T-cell (primary cell): ENCODE measurements at regions not wholly inside any gene's neighbourhood (a gene's known extent, or its start where the extent isn't known, plus 50 kb on each side); places are given as distances from the start of the nearest gene placed in this dataset.

Experiments used
- ATAC-seq, 4 experiments: fragments of 200-7000 bp in 3 of 4; fragments of 150-1000 bp in 1 of 4; cut with Tn5 transposase; replicated peaks in 1 of 4; 1 replicate in 3 of 4; 2 replicates in 1 of 4; pipeline ENCODE4 v1.10.0; 2021; ENCODE audit warnings: moderate library complexity in 3 of 4, mild to moderate bottlenecking in 2 of 4, moderate number of reproducible peaks in 1 of 4
- CTCF ChIA-PET, 2 donors: fragments of 300-600 bp; sonication (Branson Sonifier 250); formaldehyde crosslinking; loops; one replicate each; lab custom pipeline; 2022; ENCODE audit warnings: antibody characterized with exemption in 2 of 2; lab: Charles Lee
- POLR2A ChIA-PET, 2 donors: fragments of 300-600 bp; sonication (Branson Sonifier 250); formaldehyde crosslinking; loops; one replicate each; lab custom pipeline; 2022; ENCODE audit warnings: antibody characterized with exemption in 2 of 2; lab: Charles Lee
- DNase-seq, 35 experiments: peaks; one replicate each; pipeline versions ENCODE4 v3.0.0 to v3.0.0-alpha.2; 2013 to 2023
- H3K27ac ChIP-seq: one replicate; pipeline ENCODE4 v1.5.1; 2013; ENCODE audit warnings: low read length
- H3K27me3 ChIP-seq, 2 experiments: replicated peaks in 1 of 2; 1 replicate in 1 of 2; 2 replicates in 1 of 2; pipeline versions ENCODE4 v1.6.1 to v1.7.0; 2013; ENCODE audit warnings: low read length in 1 of 2, mixed read lengths in 1 of 2; ENCODE audit not compliant: control insufficient read depth in 2 of 2, insufficient read depth in 2 of 2; ENCODE audit errors: extremely low read depth in 1 of 2
- H3K36me3 ChIP-seq, 2 donors: 1 replicate in 1 of 2; 2 replicates in 1 of 2; pipeline versions ENCODE4 v1.6.1 to v1.7.0; 2013; ENCODE audit warnings: low read length in 1 of 2; ENCODE audit not compliant: control insufficient read depth in 2 of 2, insufficient read depth in 1 of 2; ENCODE audit errors: extremely low read depth in 1 of 2
- H3K4me1 ChIP-seq, 2 experiments: 1 replicate in 1 of 2; 2 replicates in 1 of 2; pipeline versions ENCODE4 v1.6.1 to v1.7.0; 2013; ENCODE audit warnings: low read length in 2 of 2, mixed read lengths in 1 of 2; ENCODE audit not compliant: insufficient read depth in 2 of 2, control insufficient read depth in 1 of 2; ENCODE audit errors: extremely low read depth in 1 of 2
- H3K4me3 ChIP-seq, 2 donors: 1 replicate in 1 of 2; 2 replicates in 1 of 2; pipeline versions ENCODE4 v1.5.1 to v1.7.0; 2013; ENCODE audit warnings: mild to moderate bottlenecking in 2 of 2, low read length in 1 of 2, moderate library complexity in 1 of 2; ENCODE audit not compliant: control insufficient read depth in 1 of 2; ENCODE audit errors: extremely low read depth in 1 of 2
- H3K9me3 ChIP-seq: 2 replicates; pipeline ENCODE4 v1.7.0; 2013
- H3K27ac Mint-ChIP-seq, 2 donors: one replicate each; pipeline ENCODE4 v1.8.0; 2020 to 2021; ENCODE audit warnings: mild to moderate bottlenecking in 2 of 2, mixed read lengths in 2 of 2
- H3K27me3 Mint-ChIP-seq, 2 donors: one replicate each; pipeline ENCODE4 v1.8.0; 2021 to 2022; ENCODE audit warnings: mixed read lengths in 2 of 2
- H3K36me3 Mint-ChIP-seq: one replicate; pipeline ENCODE4 v1.8.0; 2021; ENCODE audit warnings: mixed read lengths
- H3K4me1 Mint-ChIP-seq, 3 donors: one replicate each; pipeline ENCODE4 v1.8.0; 2020 to 2022; ENCODE audit warnings: mixed read lengths in 3 of 3, mild to moderate bottlenecking in 1 of 3
- H3K4me3 Mint-ChIP-seq, 3 donors: one replicate each; pipeline ENCODE4 v1.8.0; 2020 to 2022; ENCODE audit warnings: mild to moderate bottlenecking in 3 of 3, mixed read lengths in 3 of 3, moderate library complexity in 3 of 3
- H3K9me3 Mint-ChIP-seq, 3 donors: one replicate each; pipeline ENCODE4 v1.8.0; 2020 to 2022; ENCODE audit warnings: mixed read lengths in 3 of 3
- WGBS: methylation state at CpG from one replicate; pipeline ENCODE4 v1.1.5; 2013; ENCODE audit warnings: missing lambda C conversion rate; ENCODE audit not compliant: insufficient coverage; 5-methylcytosine and 5-hydroxymethylcytosine counted together

- no CpG with 5 or more reads among the region's 4 CpGs for WGBS
- Histone ChIP-seq H3K27ac (peak overlapping the region; percentile 52), H3K4me1 (peaks cover 38 to 48% of the 10 kb centered on the region in 2 experiments), H3K9me3 (no peaks in the 10 kb centered on the region), H3K27me3 (no peaks in the 10 kb centered on the region), H3K36me3 (no peaks in the 10 kb centered on the region), H3K4me3 (no peak overlapping the region)
- H3K27ac Mint-ChIP-seq = peak overlapping the region; percentile 43 to 81
- DNase-seq = peak in 33 of 35 experiments; percentile 14 to 72 (median 54)
- H3K4me1 Mint-ChIP-seq = peaks cover 58 to 69% (median 66%) of the 10 kb centered on the region in 3 donors
- H3K9me3 Mint-ChIP-seq = peaks cover 0 to 2% (median 0%) of the 10 kb centered on the region in 3 donors
- ATAC-seq = peak; percentile 81 to 96 (median 84)
- CTCF ChIA-PET = interaction anchor here (0.6 to 1.9 kb wide), 13 partner anchors 9 to 353 kb away, joined by 3 to 8 read pairs (median 4); no protein-coding TSS in a partner anchor
- peak overlapping the region; percentile 28 to 62 (median 31) for H3K4me3 Mint-ChIP-seq
- POLR2A ChIA-PET = interaction anchor here (0.5 to 1.2 kb wide), 13 partner anchors 9 to 988 kb away, joined by 3 to 9 read pairs (median 4); partner anchors contain the start of gene DYRK2 (in 1 of the 2)
- H3K27me3 Mint-ChIP-seq = no peaks in the 10 kb centered on the region
- no peaks in the 10 kb centered on the region for H3K36me3 Mint-ChIP-seq
Observed at GRCh38 chr12:67590149-67590790, 58.3 kb upstream of the DYRK2 start.

DNA sequence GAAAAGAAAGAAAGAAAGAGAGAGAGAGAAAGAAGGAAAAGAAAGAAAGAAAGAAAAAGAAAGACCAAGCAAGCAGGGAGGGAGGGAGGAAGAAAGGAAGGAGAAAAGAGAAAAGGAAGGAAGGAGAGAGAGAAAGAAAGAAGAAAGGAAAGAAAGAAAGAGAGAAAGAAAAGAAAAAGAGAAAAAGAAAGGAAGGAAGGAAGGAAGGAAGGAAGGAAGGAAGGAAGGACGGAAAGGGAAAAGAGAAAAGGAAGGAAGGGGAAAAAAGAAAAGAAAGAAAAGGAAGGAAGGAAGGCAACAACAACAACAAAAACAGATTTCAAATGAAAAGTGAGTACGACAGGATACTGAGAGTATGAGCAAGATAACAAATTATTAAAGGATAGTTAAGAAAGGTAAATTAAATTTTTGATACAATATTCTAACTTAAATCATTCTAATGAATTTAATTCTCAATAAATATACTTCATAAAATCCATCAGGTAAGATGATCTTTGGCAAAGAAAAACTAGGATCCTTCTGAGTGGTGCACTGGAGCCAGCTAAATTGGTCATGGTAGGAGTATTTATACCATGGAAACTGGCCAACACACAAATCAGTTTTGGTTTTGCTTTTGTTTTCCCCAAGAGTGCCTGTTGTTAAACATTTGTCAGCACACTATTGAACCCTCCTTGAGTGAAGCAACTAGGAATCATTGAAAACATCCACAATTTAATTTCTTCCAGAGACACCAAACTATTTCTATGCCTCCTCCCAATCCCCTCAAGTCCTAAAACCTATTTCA is 56.1 kb upstream of the DYRK2 start:
- Histone ChIP-seq H3K27me3 (no peaks in the 10 kb centered on the region), H3K4me1 (peaks cover 38 to 48% of the 10 kb centered on the region in 2 experiments), H3K9me3 (no peaks in the 10 kb centered on the region), H3K36me3 (no peaks in the 10 kb centered on the region), H3K4me3 (no peak overlapping the region), H3K27ac (peak overlapping the region; percentile 52)
- Mint-ChIP-seq H3K4me3 (peak overlapping the region; percentile 0 to 62 (median 28)), H3K9me3 (peaks cover 0 to 2% (median 2%) of the 10 kb centered on the region in 3 donors), H3K27ac (peak overlapping the region; percentile 89 to 91), H3K36me3 (peaks cover 2% of the 10 kb centered on the region), H3K27me3 (no peaks in the 10 kb centered on the region), H3K4me1 (peaks cover 56 to 69% (median 68%) of the 10 kb centered on the region in 3 donors)
- ATAC-seq = peak in 3 of 4 experiments; percentile 42 to 51 (median 43)
- WGBS = no CpG with 5 or more reads among the region's 2 CpGs
- peak in 1 of 35 experiments; percentile 55 for DNase-seq
- ChIA-PET POLR2A (interaction anchor here (0.6 to 0.7 kb wide), 3 partner anchors 82 to 569 kb away, joined by 6 to 9 read pairs (median 7); no protein-coding TSS in a partner anchor), CTCF (interaction anchor here in 1 of 2 donors (0.5 to 1.6 kb wide), 6 partner anchors 15 to 319 kb away, joined by 3 to 6 read pairs (median 4); no protein-coding TSS in a partner anchor)

- peak overlapping the region; percentile 87 to 88 for H3K27ac Mint-ChIP-seq
- DNase-seq (no peak), ATAC-seq (no peak)
- H3K9me3 Mint-ChIP-seq = peaks cover 0 to 8% (median 2%) of the 10 kb centered on the region in 3 donors
- Histone ChIP-seq H3K4me1 (peaks cover 38 to 48% of the 10 kb centered on the region in 2 experiments), H3K9me3 (no peaks in the 10 kb centered on the region), H3K36me3 (no peaks in the 10 kb centered on the region), H3K27me3 (no peaks in the 10 kb centered on the region), H3K27ac (peak overlapping the region; percentile 20), H3K4me3 (no peak overlapping the region)
- CTCF ChIA-PET = interaction anchor here in 1 of 2 donors (0.5 to 1.6 kb wide), 5 partner anchors 9 to 320 kb away, joined by 3 to 4 read pairs (median 3); no protein-coding TSS in a partner anchor
- POLR2A ChIA-PET = interaction anchor here (0.5 to 0.7 kb wide), 4 partner anchors 82 to 568 kb away, joined by 6 to 12 read pairs (median 8); no protein-coding TSS in a partner anchor
- peaks cover 6% of the 10 kb centered on the region for H3K36me3 Mint-ChIP-seq
- peak overlapping the region; percentile 0 to 62 (median 28) for H3K4me3 Mint-ChIP-seq
- no peaks in the 10 kb centered on the region for H3K27me3 Mint-ChIP-seq
- H3K4me1 Mint-ChIP-seq = peaks cover 56 to 70% (median 66%) of the 10 kb centered on the region in 3 donors
Observed at GRCh38 chr12:67593041-67593440, 55.5 kb upstream of the DYRK2 start.

DNA sequence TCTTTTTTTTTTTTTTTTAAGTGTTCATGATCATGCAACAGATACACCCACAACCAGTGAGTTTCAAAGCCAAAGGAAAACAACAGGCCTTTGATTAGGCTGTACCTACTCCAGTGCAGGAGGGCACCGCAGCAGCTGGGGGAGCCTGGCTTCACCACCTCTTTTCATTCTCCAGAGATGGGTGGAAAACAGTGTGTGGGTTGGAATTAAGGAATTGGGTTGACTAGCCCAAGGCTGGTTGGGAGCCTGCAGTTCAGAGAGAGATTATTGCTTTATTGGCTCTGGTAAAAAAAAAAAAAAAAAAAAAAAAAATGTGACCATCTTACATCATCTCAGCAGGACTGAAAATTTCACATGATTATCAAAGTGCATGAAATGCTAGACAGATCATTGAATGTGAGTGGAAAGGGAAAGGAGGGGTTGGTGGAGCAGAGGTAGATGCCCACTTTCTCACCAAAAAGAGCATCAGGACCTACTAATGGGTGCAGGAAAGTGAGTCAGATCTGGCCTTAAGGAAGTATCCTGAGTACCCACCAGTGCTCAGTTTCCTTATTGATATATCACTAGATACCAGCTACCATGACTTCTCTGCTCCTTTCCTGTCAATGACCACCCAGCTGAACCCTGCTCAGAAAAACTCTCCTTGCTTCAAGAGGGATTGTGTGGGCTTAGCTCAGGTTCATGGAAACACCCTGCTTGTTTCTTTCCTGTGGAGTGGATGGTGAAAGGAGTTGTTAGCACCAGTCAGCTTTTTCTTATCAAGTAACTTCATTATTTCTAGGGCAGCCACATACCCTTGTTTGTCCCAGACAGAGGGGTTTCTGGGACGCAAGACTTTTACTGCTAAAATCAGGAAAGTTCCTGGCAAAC is 54.8 kb upstream of the DYRK2 start:
- Mint-ChIP-seq H3K27ac (peak overlapping the region; percentile 61 to 87), H3K36me3 (peaks cover 10% of the 10 kb centered on the region), H3K9me3 (peaks cover 0 to 12% (median 4%) of the 10 kb centered on the region in 3 donors), H3K27me3 (no peaks in the 10 kb centered on the region), H3K4me3 (peak overlapping the region in 1 of 3 donors; percentile 62), H3K4me1 (peaks cover 56 to 66% (median 62%) of the 10 kb centered on the region in 3 donors)
- ChIA-PET POLR2A (interaction anchor here (0.5 to 0.7 kb wide), 3 partner anchors 83 to 175 kb away, joined by 7 to 12 read pairs (median 9); no protein-coding TSS in a partner anchor), CTCF (interaction anchor here (0.6 to 1.6 kb wide), 5 partner anchors 8 to 320 kb away, joined by 3 to 4 read pairs (median 3); no protein-coding TSS in a partner anchor)
- Histone ChIP-seq H3K9me3 (no peaks in the 10 kb centered on the region), H3K27ac (no peak overlapping the region), H3K36me3 (no peaks in the 10 kb centered on the region), H3K4me1 (peaks cover 38 to 48% of the 10 kb centered on the region in 2 experiments), H3K4me3 (no peak overlapping the region), H3K27me3 (no peaks in the 10 kb centered on the region)
- ATAC-seq (no peak), DNase-seq (peak in 2 of 35 experiments; percentile 9 to 10)
- WGBS = 100% methylated on average over 1 of the region's 2 CpGs

- H3K9me3 ChIP-seq = no peaks in the 10 kb centered on the region
- no peak for ATAC-seq
- Mint-ChIP-seq H3K4me3 (no peak overlapping the region), H3K4me1 (peaks cover 50 to 58% (median 53%) of the 10 kb centered on the region in 3 donors), H3K9me3 (peaks cover 5 to 23% (median 7%) of the 10 kb centered on the region in 3 donors), H3K36me3 (peaks cover 10% of the 10 kb centered on the region), H3K27ac (no peak overlapping the region), H3K27me3 (no peaks in the 10 kb centered on the region)
- POLR2A ChIA-PET = no interaction called here
- no peaks in the 10 kb centered on the region for H3K36me3 ChIP-seq
- H3K27ac ChIP-seq = no peak overlapping the region
- H3K4me1 ChIP-seq = peaks cover 29 to 39% of the 10 kb centered on the region in 2 experiments
- WGBS = no CpG with 5 or more reads among the region's 2 CpGs
- CTCF ChIA-PET = interaction anchor here (0.6 to 1.3 kb wide), 4 partner anchors 16 to 239 kb away, joined by 3 read pairs; no protein-coding TSS in a partner anchor
- no peak for DNase-seq
- H3K4me3 ChIP-seq = no peak overlapping the region
- H3K27me3 ChIP-seq = no peaks in the 10 kb centered on the region
Observed at GRCh38 chr12:67594888-67595287, 53.7 kb upstream of the DYRK2 start.
